Left ventricle myocardium inferior (tissue), 1 donor: ENCODE measurements at regions not wholly inside any gene's neighbourhood (a gene's known extent, or its start where the extent isn't known, plus 50 kb on each side); places are given as distances from the start of the nearest gene placed in this dataset.

ENCODE experiments used
- DNase-seq: peaks from one replicate; pipeline ENCODE4 v3.0.0-alpha.2; 2020
- H3K27ac ChIP-seq: fragments of 200-600 bp; replicated peaks from 2 replicates; pipeline ENCODE4 v1.8.0; 2021
- H3K27me3 ChIP-seq: fragments of 200-600 bp; 2 replicates; pipeline ENCODE4 v1.8.0; 2021; ENCODE audit warnings: low read depth
- H3K36me3 ChIP-seq: fragments of 200-600 bp; 2 replicates; pipeline ENCODE4 v1.8.0; 2021
- H3K4me1 ChIP-seq: fragments of 200-600 bp; 2 replicates; pipeline ENCODE4 v1.8.0; 2021
- H3K4me3 ChIP-seq: fragments of 200-600 bp; 2 replicates; pipeline ENCODE4 v1.8.0; 2021; ENCODE audit warnings: mild to moderate bottlenecking, moderate library complexity
- H3K9me3 ChIP-seq: fragments of 200-600 bp; replicated peaks from 2 replicates; pipeline ENCODE4 v1.8.0; 2021
- intact Hi-C: fragments of 100-400 bp; cut with micrococcal nuclease; formaldehyde crosslinking; loops from one replicate; pipeline ENCODE4 v1.11.0; 2022
- TF ChIP-seq, protein P1 (sequence below): fragments of 200-600 bp; IDR thresholded peaks from 2 replicates; pipeline ENCODE4 v1.8.0; 2021; ENCODE audit warnings: antibody characterized with exemption, mild to moderate bottlenecking, borderline replicate concordance
- donor health status: DM: no; HTN: yes; CAD: no; lungs with severe emphysema.

DNA sequence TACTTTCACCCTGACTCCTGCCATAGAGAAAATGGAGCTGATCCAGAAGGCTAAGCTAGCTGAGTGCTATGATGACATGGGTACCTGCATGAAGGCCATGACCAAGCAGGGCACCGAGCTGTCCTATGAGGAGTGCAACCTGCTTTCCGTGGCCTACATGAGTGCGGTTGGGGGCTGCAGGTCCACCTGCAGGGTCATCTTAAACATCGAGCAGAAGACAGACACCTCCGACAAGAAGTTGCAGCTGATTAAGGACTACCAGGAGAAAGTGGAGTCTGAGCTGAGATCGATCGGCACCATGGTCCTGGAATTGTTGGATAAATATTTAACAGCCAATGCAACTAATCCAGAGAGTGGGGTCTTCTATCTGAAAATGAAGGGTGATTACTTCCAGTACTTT lies 438.0 kb downstream of the TMA16 start:
- Histone ChIP-seq H3K4me1 (no peaks in the 10 kb centered on the region), H3K36me3 (no peaks in the 10 kb centered on the region), H3K27ac (no peak overlapping the region), H3K4me3 (no peak overlapping the region), H3K9me3 (no peaks in the 10 kb centered on the region), H3K27me3 (no peaks in the 10 kb centered on the region)
- TF ChIP-seq, protein P1, sequence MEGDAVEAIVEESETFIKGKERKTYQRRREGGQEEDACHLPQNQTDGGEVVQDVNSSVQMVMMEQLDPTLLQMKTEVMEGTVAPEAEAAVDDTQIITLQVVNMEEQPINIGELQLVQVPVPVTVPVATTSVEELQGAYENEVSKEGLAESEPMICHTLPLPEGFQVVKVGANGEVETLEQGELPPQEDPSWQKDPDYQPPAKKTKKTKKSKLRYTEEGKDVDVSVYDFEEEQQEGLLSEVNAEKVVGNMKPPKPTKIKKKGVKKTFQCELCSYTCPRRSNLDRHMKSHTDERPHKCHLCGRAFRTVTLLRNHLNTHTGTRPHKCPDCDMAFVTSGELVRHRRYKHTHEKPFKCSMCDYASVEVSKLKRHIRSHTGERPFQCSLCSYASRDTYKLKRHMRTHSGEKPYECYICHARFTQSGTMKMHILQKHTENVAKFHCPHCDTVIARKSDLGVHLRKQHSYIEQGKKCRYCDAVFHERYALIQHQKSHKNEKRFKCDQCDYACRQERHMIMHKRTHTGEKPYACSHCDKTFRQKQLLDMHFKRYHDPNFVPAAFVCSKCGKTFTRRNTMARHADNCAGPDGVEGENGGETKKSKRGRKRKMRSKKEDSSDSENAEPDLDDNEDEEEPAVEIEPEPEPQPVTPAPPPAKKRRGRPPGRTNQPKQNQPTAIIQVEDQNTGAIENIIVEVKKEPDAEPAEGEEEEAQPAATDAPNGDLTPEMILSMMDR = no peak
- intact Hi-C loops = no loop called here
- no peak for DNase-seq

DNA sequence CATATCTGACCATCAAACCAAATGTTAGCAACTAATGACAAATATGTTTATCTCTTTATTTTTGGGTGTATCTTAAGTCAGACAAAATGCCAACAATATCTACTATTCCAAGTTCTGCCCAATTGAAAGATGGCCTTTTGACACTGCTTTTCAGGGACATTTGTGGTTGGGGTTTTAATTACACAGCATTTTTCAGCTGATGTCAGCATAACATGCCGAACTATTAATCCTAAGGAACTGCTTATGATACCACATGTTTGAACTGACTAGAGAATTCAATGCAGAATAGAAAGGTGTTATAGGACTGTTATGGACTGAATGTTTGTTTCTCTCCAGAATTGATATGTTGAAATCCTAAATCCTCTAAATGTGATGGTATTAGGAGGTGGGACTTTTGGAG lies 445.1 kb downstream of the TMA16 start:
- Histone ChIP-seq H3K9me3 (peaks cover 20% of the 10 kb centered on the region), H3K27ac (no peak overlapping the region), H3K36me3 (no peaks in the 10 kb centered on the region), H3K27me3 (no peaks in the 10 kb centered on the region), H3K4me3 (no peak overlapping the region), H3K4me1 (no peaks in the 10 kb centered on the region)
- no peak for DNase-seq
- TF ChIP-seq, protein P1 = no peak
- intact Hi-C loops = no loop called here

DNA sequence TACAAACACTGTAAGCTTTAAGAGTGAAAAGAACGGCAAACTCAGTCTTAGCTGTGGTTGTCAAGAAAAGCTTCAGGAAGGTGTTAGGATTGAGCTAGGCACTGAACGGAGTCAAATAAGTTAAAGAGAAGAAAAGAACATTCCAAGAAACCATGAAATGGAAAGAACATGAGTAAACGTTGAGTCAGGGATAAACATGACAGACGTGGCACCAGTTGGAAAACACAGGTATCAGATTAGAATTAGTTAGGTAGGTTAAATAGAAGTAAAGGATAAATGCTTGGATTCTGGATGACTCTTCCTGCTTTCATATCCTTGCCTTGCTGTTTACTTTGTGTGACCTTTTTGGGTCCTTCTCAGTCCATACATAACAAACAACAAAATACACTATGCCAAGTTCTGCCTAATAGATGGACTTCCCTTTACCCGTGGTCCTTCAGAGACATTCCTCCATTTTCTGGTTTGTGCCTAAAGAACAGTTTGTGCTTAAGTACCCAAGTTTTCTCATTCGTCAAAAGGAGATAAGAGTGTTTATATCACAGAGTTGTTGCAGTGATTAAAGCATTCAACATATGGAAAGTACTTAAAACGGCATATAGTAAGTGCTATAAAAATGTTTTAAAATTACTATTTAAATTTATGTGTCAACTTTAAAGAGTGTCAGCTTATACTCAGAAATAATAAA lies 446.9 kb downstream of the TMA16 start:
- Histone ChIP-seq H3K4me1 (no peaks in the 10 kb centered on the region), H3K27ac (no peak overlapping the region), H3K27me3 (no peaks in the 10 kb centered on the region), H3K9me3 (peaks cover 20% of the 10 kb centered on the region), H3K36me3 (no peaks in the 10 kb centered on the region), H3K4me3 (no peak overlapping the region)
- intact Hi-C loops = no loop called here
- TF ChIP-seq, protein P1 = no peak
- DNase-seq = no peak

DNA sequence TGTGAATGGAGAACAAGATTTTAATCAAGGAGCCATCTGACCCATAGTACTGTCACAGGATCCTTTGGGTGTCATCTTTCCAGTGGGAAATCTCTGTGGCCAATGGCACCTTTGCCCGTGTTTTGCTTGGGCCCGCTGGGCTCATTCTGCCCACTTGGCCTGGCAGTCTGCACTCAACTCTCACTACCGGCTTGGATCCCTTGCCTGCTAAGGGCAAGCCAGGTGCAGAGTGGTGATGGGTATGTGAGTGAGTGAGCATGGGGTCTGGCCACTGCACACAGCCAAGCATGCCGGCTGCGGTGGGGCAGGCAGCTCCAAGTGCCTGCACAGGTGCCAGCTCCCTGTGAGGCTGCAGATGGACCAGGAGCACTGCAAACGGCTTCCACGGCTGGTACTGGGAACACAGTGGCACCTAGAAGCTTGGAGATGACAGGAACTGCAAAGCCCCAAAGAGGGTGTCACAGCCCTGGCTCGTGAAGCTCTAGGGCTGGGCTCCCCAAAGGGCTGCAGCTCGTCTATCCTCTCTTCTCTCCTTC lies 454.5 kb downstream of the TMA16 start:
- TF ChIP-seq, protein P1 = no peak
- intact Hi-C loops = no loop called here
- Histone ChIP-seq H3K9me3 (peaks cover 7% of the 10 kb centered on the region), H3K4me1 (no peaks in the 10 kb centered on the region), H3K27me3 (no peaks in the 10 kb centered on the region), H3K27ac (no peak overlapping the region), H3K36me3 (no peaks in the 10 kb centered on the region), H3K4me3 (no peak overlapping the region)
- no peak for DNase-seq

DNA sequence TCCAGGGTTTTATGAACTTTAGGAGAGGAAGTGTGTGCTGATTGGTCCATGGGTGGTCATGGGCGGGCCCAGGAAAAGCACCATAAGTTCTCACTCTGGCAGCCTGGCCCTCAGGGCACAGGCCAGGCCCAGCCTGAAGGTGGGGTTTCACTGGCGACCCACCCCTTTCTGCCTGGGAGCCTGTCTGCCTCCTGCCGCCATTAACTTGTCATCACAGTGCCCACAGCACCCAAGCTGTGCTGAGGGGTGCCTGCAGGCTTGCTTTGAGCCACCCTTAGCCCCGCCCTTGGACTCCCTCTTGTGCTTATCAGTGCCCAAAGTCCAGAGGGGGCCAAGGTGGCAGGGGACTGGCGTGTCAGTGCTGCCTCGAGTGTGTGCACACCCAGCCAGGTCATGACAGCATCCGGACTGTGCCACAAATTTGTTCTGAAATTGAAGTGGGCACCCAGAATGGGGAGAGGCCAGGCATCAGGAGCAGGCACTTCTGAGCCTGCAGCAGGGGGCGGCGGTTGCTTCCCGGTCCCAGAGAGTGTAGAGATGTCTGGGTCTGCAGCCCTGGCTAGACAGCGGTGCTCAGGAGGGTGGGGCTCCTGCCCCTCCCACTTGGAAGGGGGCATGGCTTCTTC lies 455.6 kb downstream of the TMA16 start:
- Histone ChIP-seq H3K27ac (no peak overlapping the region), H3K4me1 (no peaks in the 10 kb centered on the region), H3K36me3 (no peaks in the 10 kb centered on the region), H3K9me3 (peaks cover 7% of the 10 kb centered on the region), H3K27me3 (no peaks in the 10 kb centered on the region), H3K4me3 (no peak overlapping the region)
- TF ChIP-seq, protein P1 = no peak
- DNase-seq = no peak
- intact Hi-C loops = no loop called here
